ENCODE measurements at regions not wholly inside any gene's neighbourhood (a gene's known extent, or its start where the extent isn't known, plus 50 kb on each side); places are given as distances from the start of the nearest gene placed in this dataset.

DNA sequence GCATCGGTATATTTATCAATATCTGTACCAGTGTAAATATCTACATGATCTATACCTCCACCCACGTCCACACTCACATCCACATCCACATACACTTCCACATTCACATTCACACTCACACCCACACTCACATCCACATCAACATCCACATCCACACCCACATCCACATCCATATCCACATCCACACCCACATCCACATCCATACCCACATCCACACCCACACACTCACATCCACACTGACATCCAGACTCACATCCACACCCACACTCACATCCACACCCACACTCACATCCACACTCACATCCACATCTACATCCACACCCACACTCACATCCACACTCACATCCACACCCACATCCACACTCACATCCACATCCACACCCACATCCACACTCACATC is 189.2 kb downstream of the IRX1 start:
- Histone ChIP-seq H3K4ac (ENCODE audit: low read depth, low read length) (no peak overlapping the region), H3K56ac (ENCODE audit: insufficient read length, low read depth, low read length) (no peak overlapping the region), H3K27ac (ENCODE audit: insufficient read length, low read depth, low read length) (no peak overlapping the region), H4K20me1 (ENCODE audit: control insufficient read depth, insufficient read depth, insufficient read length) (no peaks in the 10 kb centered on the region), H3K79me2 (ENCODE audit: insufficient read depth, low read length) (no peaks in the 10 kb centered on the region), H3K4me1 (ENCODE audit: insufficient read depth, low read length) (peaks cover 4% of the 10 kb centered on the region; the same call in 1 of the 2 replicates), H3K4me2 (ENCODE audit: insufficient read depth, insufficient read length, low read length) (no peak overlapping the region), H2BK15ac (ENCODE audit: low read depth, low read length) (no peak overlapping the region), H3T11ph (ENCODE audit: low read length) (no peak overlapping the region), H4K8ac (replicated peaks; ENCODE audit: insufficient read length, low read depth, low read length) (no peak overlapping the region), H2BK12ac (ENCODE audit: insufficient read length, low read depth, low read length) (no peak overlapping the region), H3K9me3 (ENCODE audit: control insufficient read depth, low read depth, low read length) (no peaks in the 10 kb centered on the region), H2BK5ac (ENCODE audit: insufficient read length, low read length) (no peak overlapping the region), H2BK120ac (ENCODE audit: low read depth, low read length, poor library complexity, severe bottlenecking) (no peak overlapping the region), H3K27me3 (ENCODE audit: insufficient read depth, low read length) (no peaks in the 10 kb centered on the region), H2AFZ (ENCODE audit: low read length) (no peak overlapping the region), H3K14ac (ENCODE audit: insufficient read depth, low read length) (no peak overlapping the region), H3K9ac (ENCODE audit: extremely low read depth, insufficient read length, low read length) (no peak overlapping the region), H3K79me1 (ENCODE audit: insufficient read depth, low read depth, low read length, poor library complexity, severe bottlenecking) (no peaks in the 10 kb centered on the region), H4K5ac (ENCODE audit: insufficient read length, low read depth, low read length) (no peak overlapping the region), H3K23ac (ENCODE audit: insufficient read length, low read depth, low read length) (no peak overlapping the region), H3K18ac (ENCODE audit: insufficient read length, low read depth, low read length) (no peak overlapping the region), H3K23me2 (ENCODE audit: insufficient read length, low read depth, low read length, poor library complexity, severe bottlenecking) (peaks cover 3% of the 10 kb centered on the region), H2BK20ac (ENCODE audit: low read depth, low read length, poor library complexity, severe bottlenecking) (no peak overlapping the region), H4K91ac (ENCODE audit: insufficient read length, low read depth, low read length) (no peak overlapping the region), H2AK5ac (ENCODE audit: insufficient read length, low read length) (no peak overlapping the region)
- H3K4me3 Mint-ChIP-seq: no peak overlapping the region
- H3K36me3 Mint-ChIP-seq (ENCODE audit: insufficient read depth in 1 of 3, low read depth in 3 of 3): no peaks in the 10 kb centered on the region
- peaks cover 3 to 26% of the 10 kb centered on the region in 2 experiments for H3K4me1 Mint-ChIP-seq
- DNase-seq: no peak
- H3K9me3 Mint-ChIP-seq: no peaks in the 10 kb centered on the region; a peak in 1 of 5 replicates
- H3K27me3 Mint-ChIP-seq (ENCODE audit: low read depth): peaks cover 1% of the 10 kb centered on the region; the same call in 1 of the 2 replicates
- WGBS (ENCODE audit: extremely low coverage, insufficient read length, low lambda C conversion rate): no CpG with 5 or more reads among the region's 2 CpGs
- TF ChIP-seq, protein P1, sequence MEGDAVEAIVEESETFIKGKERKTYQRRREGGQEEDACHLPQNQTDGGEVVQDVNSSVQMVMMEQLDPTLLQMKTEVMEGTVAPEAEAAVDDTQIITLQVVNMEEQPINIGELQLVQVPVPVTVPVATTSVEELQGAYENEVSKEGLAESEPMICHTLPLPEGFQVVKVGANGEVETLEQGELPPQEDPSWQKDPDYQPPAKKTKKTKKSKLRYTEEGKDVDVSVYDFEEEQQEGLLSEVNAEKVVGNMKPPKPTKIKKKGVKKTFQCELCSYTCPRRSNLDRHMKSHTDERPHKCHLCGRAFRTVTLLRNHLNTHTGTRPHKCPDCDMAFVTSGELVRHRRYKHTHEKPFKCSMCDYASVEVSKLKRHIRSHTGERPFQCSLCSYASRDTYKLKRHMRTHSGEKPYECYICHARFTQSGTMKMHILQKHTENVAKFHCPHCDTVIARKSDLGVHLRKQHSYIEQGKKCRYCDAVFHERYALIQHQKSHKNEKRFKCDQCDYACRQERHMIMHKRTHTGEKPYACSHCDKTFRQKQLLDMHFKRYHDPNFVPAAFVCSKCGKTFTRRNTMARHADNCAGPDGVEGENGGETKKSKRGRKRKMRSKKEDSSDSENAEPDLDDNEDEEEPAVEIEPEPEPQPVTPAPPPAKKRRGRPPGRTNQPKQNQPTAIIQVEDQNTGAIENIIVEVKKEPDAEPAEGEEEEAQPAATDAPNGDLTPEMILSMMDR (conservative IDR thresholded peaks at IDR 0.05): no peak
- no peak overlapping the region for H3K27ac Mint-ChIP-seq

All from H9 (cell line).